Gastroesophageal sphincter (tissue), 4 donors: ENCODE measurements at regions not wholly inside any gene's neighbourhood (a gene's known extent, or its start where the extent isn't known, plus 50 kb on each side); places are given as distances from the start of the nearest gene placed in this dataset.

Experiments
- ATAC-seq: fragments of 150-250 bp; one replicate; pipeline ENCODE4 v1.9.1; 2016; ENCODE audit warnings: mild to moderate bottlenecking, moderate library complexity
- H3K27ac ChIP-seq, 4 donors: fragments of 200-600 bp; sonication (generic) in 3 of 4; 1 replicate in 3 of 4; 2 replicates in 1 of 4; pipeline ENCODE4 v1.5.1; 2016 to 2019
- H3K27me3 ChIP-seq: fragments of 200-600 bp; sonication (generic); one replicate; pipeline ENCODE4 v1.5.1; 2019
- H3K36me3 ChIP-seq, 2 donors: fragments of 200-600 bp; sonication (generic); one replicate each; pipeline ENCODE4 v1.5.1; 2019; ENCODE audit warnings: control low read depth in 1 of 2
- H3K4me1 ChIP-seq, 3 donors: fragments of 200-600 bp; sonication (generic); 1 replicate in 2 of 3; 2 replicates in 1 of 3; pipeline ENCODE4 v1.5.1; 2016 to 2019; ENCODE audit warnings: control low read depth in 2 of 3
- H3K4me3 ChIP-seq, 2 donors: fragments of 200-600 bp; sonication (generic); one replicate each; pipeline ENCODE4 v1.5.1; 2019; ENCODE audit warnings: mild to moderate bottlenecking in 1 of 2, moderate library complexity in 1 of 2
- H3K9me3 ChIP-seq, 3 donors: fragments of 200-600 bp; sonication (generic); one replicate each; pipeline ENCODE4 v1.5.1; 2017 to 2019; ENCODE audit warnings: control low read depth in 2 of 3
- EP300 ChIP-seq: sonication (generic); formaldehyde crosslinking; IDR thresholded peaks from one replicate; pipeline ENCODE4 v1.6.1; 2017; ENCODE audit warnings: antibody characterized with exemption, mild to moderate bottlenecking
- POLR2A ChIP-seq, 2 donors: fragments of 450-650 bp; IDR thresholded peaks; one replicate each; pipeline ENCODE4 v1.6.1; 2017; ENCODE audit warnings: antibody characterized with exemption in 2 of 2, mild to moderate bottlenecking in 2 of 2, moderate library complexity in 1 of 2
- POLR2AphosphoS5 ChIP-seq: sonication (generic); formaldehyde crosslinking; IDR thresholded peaks from one replicate; pipeline ENCODE4 v1.6.1; 2017; ENCODE audit warnings: antibody characterized with exemption
- WGBS, 2 donors: methylation state at CpG; one replicate each; pipeline ENCODE4 v1.1.5; 2018; ENCODE audit warnings: low coverage in 1 of 2; 5-methylcytosine and 5-hydroxymethylcytosine counted together
- TF ChIP-seq, protein P1 (sequence below), 4 experiments: fragments of 200-600 bp in 2 of 4; fragments of 450-650 bp in 2 of 4; sonication (generic) in 1 of 4; IDR thresholded peaks; one replicate each; pipeline ENCODE4 v1.5.1; 2017 to 2019; ENCODE audit warnings: antibody characterized with exemption in 4 of 4, mild to moderate bottlenecking in 2 of 4, moderate library complexity in 2 of 4

DNA sequence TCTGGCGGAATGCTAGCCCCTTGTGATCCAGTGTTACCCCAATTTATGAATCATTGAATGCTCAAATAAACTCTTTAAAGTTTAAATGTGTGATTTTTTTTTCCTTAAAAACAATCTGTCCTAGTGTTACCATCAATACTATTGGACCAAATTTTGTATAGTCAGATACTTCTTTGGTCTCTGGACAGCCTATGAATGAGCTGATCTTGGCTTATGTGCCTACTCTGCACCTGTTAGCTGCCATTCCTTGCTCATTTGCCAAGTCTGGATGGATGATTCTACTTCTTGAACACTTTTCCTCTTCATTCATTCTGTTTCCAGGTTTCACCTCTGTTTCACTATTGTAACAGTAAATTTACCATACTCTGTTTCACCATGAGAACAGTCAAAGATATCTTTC is 226.5 kb upstream of the ZBED5 start:
- H3K4me3 ChIP-seq, result no peak overlapping the region
- H3K27ac ChIP-seq, result no peak overlapping the region
- H3K27me3 ChIP-seq, result no peaks in the 10 kb centered on the region
- TF ChIP-seq POLR2A (IDR thresholded peaks at IDR 0.05) (no peak), EP300 (no peak), POLR2AphosphoS5 (no peak)
- TF ChIP-seq, protein P1, sequence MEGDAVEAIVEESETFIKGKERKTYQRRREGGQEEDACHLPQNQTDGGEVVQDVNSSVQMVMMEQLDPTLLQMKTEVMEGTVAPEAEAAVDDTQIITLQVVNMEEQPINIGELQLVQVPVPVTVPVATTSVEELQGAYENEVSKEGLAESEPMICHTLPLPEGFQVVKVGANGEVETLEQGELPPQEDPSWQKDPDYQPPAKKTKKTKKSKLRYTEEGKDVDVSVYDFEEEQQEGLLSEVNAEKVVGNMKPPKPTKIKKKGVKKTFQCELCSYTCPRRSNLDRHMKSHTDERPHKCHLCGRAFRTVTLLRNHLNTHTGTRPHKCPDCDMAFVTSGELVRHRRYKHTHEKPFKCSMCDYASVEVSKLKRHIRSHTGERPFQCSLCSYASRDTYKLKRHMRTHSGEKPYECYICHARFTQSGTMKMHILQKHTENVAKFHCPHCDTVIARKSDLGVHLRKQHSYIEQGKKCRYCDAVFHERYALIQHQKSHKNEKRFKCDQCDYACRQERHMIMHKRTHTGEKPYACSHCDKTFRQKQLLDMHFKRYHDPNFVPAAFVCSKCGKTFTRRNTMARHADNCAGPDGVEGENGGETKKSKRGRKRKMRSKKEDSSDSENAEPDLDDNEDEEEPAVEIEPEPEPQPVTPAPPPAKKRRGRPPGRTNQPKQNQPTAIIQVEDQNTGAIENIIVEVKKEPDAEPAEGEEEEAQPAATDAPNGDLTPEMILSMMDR (IDR thresholded peaks at IDR 0.05), result no peak
- 92% methylated on average over 1 of the region's 1 CpG for WGBS, 2 donors
- H3K9me3 ChIP-seq, result no peaks in the 10 kb centered on the region
- H3K36me3 ChIP-seq, result no peaks in the 10 kb centered on the region
- peaks cover 0 to 19% (median 0%) of the 10 kb centered on the region in 3 donors for H3K4me1 ChIP-seq
- ATAC-seq, result no peak

DNA sequence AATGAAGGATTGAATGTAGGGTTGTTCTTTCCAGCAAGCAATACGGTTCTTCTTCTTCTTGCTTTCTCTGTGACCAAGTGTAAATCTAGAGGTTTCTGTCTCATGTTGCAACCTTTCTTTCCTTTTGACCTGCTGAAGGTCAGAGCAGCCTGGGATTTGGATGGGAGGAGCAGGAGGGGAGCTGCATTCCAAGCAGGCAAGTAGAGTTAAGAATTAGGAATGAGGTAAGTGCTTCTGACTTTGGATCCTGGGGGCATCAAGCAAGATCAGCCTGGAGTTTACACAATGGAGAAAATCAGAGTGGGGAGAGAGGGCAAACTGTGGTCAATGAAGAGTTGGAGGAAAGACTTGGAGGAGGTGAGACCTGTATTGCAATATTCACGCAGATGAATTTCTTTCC is 225.6 kb upstream of the ZBED5 start:
- Histone ChIP-seq H3K36me3 (no peaks in the 10 kb centered on the region), H3K4me1 (peaks cover 0 to 19% (median 0%) of the 10 kb centered on the region in 3 donors), H3K4me3 (no peak overlapping the region), H3K27ac (no peak overlapping the region), H3K27me3 (no peaks in the 10 kb centered on the region), H3K9me3 (no peaks in the 10 kb centered on the region)
- no peak for ATAC-seq
- TF ChIP-seq EP300 (no peak), POLR2A (IDR thresholded peaks at IDR 0.05) (no peak), POLR2AphosphoS5 (no peak)
- TF ChIP-seq, protein P1 (IDR thresholded peaks at IDR 0.05), result no peak
- WGBS, 2 donors, result 88 to 90% methylated on average over 2 of the region's 2 CpGs

DNA sequence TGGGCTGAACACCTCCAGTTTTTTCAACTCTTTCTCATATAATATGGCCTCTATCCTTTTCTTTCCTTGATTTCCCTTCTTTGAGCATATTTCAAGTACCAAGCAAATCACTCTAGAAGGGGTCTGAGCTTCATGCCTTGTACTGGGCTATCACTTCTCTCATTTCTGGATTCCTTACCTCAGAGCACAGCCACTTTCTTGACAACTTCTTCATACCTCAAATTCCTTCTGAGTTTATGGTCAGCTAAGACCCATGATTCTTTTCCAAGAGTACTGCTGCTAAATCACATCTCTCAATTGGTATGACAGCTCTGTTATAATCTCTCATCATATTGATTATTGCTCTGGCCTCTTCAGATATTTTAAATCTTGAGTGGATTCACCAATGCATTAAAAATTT is 224.8 kb upstream of the ZBED5 start:
- H3K36me3 ChIP-seq, result no peaks in the 10 kb centered on the region
- TF ChIP-seq EP300 (no peak), POLR2A (IDR thresholded peaks at IDR 0.05) (no peak), POLR2AphosphoS5 (no peak)
- TF ChIP-seq, protein P1 (IDR thresholded peaks at IDR 0.05), result no peak
- H3K9me3 ChIP-seq, result no peaks in the 10 kb centered on the region
- no peak overlapping the region for H3K4me3 ChIP-seq
- peak overlapping the region in 2 of 4 donors; percentile 56 to 67 for H3K27ac ChIP-seq
- peaks cover 0 to 19% (median 0%) of the 10 kb centered on the region in 3 donors for H3K4me1 ChIP-seq
- no peaks in the 10 kb centered on the region for H3K27me3 ChIP-seq
- no peak for ATAC-seq

DNA sequence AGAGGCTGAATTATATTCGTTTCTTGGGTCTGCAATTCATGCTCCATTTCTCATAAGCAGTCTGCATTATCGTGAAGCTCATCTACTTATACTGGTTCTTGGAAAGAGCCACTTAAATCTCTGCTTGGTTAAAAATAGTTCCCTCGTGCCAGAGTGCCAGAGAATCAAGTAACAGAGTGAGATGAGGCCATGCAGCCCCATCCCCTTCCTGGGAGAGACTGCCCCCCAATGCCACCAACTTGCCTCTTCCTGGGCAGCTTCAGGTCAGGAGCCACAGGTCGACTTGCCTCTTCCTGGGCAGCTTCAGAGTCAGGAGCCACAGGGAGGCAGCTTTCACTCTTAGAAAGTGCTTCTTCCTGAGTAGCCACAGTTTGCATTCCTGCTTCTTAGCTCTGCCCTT is 223.9 kb upstream of the ZBED5 start:
- Histone ChIP-seq H3K27ac (peak overlapping the region in 3 of 4 donors; percentile 56 to 67 (median 56)), H3K27me3 (no peaks in the 10 kb centered on the region), H3K36me3 (no peaks in the 10 kb centered on the region), H3K4me1 (peaks cover 0 to 19% (median 0%) of the 10 kb centered on the region in 3 donors), H3K9me3 (no peaks in the 10 kb centered on the region), H3K4me3 (no peak overlapping the region)
- TF ChIP-seq POLR2AphosphoS5 (no peak), POLR2A (IDR thresholded peaks at IDR 0.05) (no peak), EP300 (no peak)
- TF ChIP-seq, protein P1 (IDR thresholded peaks at IDR 0.05), result no peak
- WGBS, 2 donors, result 34% methylated on average over 3 of the region's 4 CpGs; no CpG with 5 or more reads in 1 of the 2 donors
- ATAC-seq, result peak; percentile 22

DNA sequence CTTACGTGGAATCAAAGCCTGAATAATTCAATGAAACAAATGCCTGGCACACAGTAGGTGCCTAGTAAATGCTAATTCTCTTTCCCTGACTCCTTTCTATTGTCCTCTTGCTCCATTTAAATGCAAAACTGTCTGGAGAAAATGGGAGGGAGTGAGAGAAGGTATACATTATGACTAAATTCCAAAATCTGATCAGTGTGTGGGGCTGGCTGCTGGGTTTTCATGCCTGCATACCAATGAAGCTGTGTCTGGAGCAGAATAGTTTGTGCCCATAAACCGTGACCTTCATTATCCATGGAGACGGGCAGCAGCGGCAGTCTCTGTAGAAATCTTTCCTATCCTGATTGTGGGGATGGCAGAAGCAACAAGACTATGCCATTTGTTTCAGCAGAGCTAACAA is 223.4 kb upstream of the ZBED5 start:
- H3K36me3 ChIP-seq, result no peaks in the 10 kb centered on the region
- H3K27ac ChIP-seq, result peak overlapping the region in 2 of 4 donors; percentile 56
- no peaks in the 10 kb centered on the region for H3K27me3 ChIP-seq
- WGBS, 2 donors, result 56 to 62% methylated on average over 4 of the region's 4 CpGs
- peaks cover 0 to 19% (median 0%) of the 10 kb centered on the region in 3 donors for H3K4me1 ChIP-seq
- no peaks in the 10 kb centered on the region for H3K9me3 ChIP-seq
- no peak for ATAC-seq
- H3K4me3 ChIP-seq, result no peak overlapping the region
- no peak for TF ChIP-seq POLR2AphosphoS5
- TF ChIP-seq, protein P1 (IDR thresholded peaks at IDR 0.05), result no peak
- no peak for TF ChIP-seq EP300
- no peak for TF ChIP-seq POLR2A (IDR thresholded peaks at IDR 0.05)
